ENCODE measurements at regions not wholly inside any gene's neighbourhood (a gene's known extent, or its start where the extent isn't known, plus 50 kb on each side); places are given as distances from the start of the nearest gene placed in this dataset.
A peak's percentile ranks its signal among the peaks of the same experiment; 100 is the strongest.

DNA sequence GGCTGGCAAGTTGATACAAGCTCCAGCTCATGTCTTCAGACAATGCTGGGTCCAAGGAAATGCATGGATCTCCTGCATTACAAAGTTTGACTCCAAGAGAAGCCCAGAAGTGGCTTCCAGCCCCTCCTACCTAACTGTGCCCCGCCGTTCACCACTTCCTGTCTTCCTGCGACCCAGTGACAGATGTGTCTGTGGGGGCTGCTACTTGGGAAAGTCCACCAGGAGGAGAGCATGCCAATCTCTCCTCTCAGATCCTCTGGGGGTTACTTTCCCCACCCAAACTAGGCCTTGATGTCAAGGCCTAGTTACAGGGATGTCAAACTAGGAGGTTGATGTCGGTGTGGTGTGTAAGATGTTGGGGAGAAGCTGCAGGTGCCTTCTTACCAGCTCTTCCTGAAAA, 133.6 kb upstream of the RASGRP1 start:
- no peak for DNase-seq (ENCODE audit: insufficient read length, low spot score)
- no peak for FAIRE-seq
- TF ChIP-seq, protein P1, sequence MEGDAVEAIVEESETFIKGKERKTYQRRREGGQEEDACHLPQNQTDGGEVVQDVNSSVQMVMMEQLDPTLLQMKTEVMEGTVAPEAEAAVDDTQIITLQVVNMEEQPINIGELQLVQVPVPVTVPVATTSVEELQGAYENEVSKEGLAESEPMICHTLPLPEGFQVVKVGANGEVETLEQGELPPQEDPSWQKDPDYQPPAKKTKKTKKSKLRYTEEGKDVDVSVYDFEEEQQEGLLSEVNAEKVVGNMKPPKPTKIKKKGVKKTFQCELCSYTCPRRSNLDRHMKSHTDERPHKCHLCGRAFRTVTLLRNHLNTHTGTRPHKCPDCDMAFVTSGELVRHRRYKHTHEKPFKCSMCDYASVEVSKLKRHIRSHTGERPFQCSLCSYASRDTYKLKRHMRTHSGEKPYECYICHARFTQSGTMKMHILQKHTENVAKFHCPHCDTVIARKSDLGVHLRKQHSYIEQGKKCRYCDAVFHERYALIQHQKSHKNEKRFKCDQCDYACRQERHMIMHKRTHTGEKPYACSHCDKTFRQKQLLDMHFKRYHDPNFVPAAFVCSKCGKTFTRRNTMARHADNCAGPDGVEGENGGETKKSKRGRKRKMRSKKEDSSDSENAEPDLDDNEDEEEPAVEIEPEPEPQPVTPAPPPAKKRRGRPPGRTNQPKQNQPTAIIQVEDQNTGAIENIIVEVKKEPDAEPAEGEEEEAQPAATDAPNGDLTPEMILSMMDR (IDR thresholded peaks at IDR 0.05; ENCODE audit: insufficient read depth, missing control alignments) = no peak

DNA sequence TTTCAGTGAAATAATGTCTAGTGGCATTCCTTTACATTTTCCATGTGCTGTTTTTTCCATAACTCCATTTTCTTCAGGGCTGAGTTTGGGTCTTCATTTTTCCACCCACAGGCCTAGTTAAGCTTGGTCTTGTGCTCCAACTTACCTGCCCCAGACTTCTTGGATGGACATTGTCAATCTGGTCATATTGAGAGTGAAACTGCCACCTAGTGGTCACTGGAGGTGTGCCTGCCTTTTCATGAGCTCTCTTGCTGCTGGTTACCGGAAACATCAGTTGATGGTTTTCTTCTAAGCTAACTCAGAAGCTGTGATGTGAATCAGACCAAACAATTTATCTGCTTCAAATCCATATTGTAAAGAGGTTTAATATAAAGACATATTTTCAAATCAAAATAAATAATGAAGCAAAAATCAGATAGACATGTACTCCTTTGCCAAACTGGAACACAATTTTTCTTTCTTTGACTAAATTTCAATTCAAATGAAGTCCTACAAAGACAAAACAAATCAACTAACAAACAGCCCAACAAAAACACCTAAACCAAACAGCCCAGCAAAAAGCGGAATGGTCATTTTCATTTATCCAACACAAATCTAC, 135.1 kb upstream of the RASGRP1 start:
- DNase-seq (ENCODE audit: insufficient read length, low spot score) (no peak), FAIRE-seq (peak; percentile 53)
- TF ChIP-seq, protein P1 (IDR thresholded peaks at IDR 0.05; ENCODE audit: insufficient read depth, missing control alignments) = peak; percentile 70

DNA sequence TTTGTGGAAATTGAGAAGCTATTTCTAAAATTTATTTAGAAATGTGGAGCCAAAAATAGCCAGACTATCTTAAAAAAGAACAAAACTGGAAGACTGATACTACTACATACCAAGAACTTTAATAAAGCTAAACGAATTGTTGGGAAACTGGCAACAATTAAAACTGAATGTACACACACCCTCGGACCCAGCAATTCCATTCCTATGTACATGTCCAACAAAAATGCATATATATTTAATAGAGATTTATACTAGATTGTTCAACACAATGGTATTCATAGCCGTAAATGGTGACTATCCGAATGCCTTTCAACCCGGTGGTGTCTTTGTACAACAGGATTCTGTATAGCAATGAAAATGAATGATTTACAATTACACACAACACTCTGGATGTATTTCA, 136.5 kb upstream of the RASGRP1 start:
- DNase-seq (ENCODE audit: insufficient read length, low spot score) (no peak), FAIRE-seq (no peak)
- TF ChIP-seq, protein P1 (IDR thresholded peaks at IDR 0.05; ENCODE audit: insufficient read depth, missing control alignments) = no peak

DNA sequence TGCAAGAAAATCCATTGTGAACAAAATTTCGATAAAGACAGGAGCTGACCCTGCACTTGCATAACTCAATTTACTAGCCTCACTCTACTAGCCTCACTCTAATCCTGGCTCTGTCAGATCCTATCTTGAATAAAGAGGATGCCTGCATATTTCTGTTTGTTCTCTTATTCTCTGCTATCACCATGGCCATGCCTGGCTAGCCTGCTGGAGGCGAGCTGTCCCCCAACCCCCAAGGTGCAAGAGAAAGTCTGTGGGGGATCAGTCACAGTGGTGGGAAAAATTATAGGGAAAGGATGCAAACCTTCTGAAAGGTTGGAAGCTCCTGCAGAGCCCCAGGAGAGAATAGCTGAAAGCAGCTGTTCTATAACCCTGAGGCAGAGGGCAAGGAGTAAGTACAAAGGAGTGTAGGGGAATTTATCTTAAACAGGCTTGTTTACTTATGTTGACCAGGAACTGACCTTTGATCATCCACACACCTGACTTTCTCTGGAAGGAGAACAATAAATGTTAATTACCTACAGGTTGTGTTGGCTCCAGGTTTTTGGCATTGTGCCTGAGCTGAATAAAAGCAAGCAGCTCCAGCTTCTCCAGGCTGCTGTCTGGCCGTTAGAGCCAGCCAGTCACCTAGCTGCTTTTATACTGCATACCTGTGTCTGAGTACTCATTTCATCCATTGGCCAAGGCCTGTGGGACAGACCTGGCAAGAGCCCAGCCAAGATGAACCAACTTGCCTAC, 137.7 kb upstream of the RASGRP1 start:
- TF ChIP-seq, protein P1 (IDR thresholded peaks at IDR 0.05; ENCODE audit: insufficient read depth, missing control alignments) = no peak
- DNase-seq (ENCODE audit: insufficient read length, low spot score) (no peak), FAIRE-seq (no peak)

DNA sequence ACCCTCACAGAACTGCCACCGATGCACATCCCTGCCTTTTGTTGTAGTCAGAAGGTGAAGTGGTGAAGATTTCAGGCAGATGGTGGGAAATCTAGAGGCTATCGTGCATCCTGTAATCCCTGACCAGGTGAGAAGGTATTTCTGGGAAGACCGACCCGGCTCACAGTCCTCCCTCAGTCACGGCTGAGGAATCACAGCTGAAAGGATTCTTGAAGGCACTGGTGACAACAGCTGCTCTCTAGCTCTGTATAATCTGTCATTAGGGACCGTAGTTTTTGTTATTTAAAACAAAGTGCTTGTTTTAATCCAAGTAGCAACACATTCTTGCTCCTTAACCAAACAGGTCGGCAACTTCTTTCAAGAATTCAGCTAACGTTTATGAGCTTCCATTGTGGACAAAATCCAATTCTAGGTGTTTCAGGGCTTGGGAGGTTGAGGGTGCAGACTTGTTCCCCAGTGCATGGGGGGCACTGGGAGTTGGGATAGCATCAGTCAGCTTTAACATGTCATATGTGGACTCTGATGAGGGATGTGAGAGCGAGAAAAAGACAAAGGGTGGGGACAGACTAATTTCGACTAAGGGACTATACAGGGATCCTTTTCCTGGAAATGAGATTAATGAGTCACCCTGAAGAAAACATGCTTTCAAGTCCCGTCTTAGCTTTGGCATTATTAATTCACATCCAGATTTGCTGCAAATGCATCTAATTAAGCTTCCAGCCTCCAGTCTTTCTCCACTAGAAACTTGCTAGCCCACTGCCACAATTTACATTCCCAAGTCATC, 141.0 kb upstream of the RASGRP1 start:
- TF ChIP-seq, protein P1 (IDR thresholded peaks at IDR 0.05; ENCODE audit: insufficient read depth, missing control alignments) = no peak
- FAIRE-seq (no peak), DNase-seq (ENCODE audit: insufficient read length, low spot score) (no peak)

DNA sequence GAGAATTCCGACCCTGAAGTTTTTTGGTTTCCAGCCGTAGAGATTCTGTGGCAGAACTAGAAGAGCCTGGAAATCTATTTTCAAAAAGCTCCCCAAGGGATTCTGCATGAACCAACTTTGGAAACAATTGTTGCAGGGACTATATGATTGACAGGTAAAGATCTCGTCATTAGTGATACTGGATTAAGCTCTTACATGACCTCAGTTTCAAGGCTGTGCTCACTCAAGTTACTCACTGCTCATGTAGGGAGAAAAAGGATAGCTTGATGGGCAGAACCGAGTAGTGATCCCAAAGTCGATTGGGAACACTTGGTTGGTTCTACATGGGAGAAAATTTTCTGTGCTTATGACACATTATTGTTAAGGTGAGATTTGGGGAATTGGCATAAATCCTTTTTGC, 142.3 kb upstream of the RASGRP1 start:
- FAIRE-seq = no peak
- TF ChIP-seq, protein P1 (IDR thresholded peaks at IDR 0.05; ENCODE audit: insufficient read depth, missing control alignments) = no peak
- DNase-seq (ENCODE audit: insufficient read length, low spot score) = no peak

All from D721Med (cell line).